ENCODE measurements at regions not wholly inside any gene's neighbourhood (a gene's known extent, or its start where the extent isn't known, plus 50 kb on each side); places are given as distances from the start of the nearest gene placed in this dataset.

- TF ChIP-seq, protein P1, sequence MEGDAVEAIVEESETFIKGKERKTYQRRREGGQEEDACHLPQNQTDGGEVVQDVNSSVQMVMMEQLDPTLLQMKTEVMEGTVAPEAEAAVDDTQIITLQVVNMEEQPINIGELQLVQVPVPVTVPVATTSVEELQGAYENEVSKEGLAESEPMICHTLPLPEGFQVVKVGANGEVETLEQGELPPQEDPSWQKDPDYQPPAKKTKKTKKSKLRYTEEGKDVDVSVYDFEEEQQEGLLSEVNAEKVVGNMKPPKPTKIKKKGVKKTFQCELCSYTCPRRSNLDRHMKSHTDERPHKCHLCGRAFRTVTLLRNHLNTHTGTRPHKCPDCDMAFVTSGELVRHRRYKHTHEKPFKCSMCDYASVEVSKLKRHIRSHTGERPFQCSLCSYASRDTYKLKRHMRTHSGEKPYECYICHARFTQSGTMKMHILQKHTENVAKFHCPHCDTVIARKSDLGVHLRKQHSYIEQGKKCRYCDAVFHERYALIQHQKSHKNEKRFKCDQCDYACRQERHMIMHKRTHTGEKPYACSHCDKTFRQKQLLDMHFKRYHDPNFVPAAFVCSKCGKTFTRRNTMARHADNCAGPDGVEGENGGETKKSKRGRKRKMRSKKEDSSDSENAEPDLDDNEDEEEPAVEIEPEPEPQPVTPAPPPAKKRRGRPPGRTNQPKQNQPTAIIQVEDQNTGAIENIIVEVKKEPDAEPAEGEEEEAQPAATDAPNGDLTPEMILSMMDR (IDR thresholded peaks at IDR 0.05) = no peak
- peak; percentile 65; the same call in 1 of the 2 replicates for TF ChIP-seq POLR2AphosphoS5 (IDR thresholded peaks at IDR 0.05; ENCODE audit: low read depth, low read length)
Observed at GRCh38 chr4:26197018-26197779, 123.6 kb upstream of the RBPJ start.

Measured in Panc1 (cell line).